ENCODE measurements at regions not wholly inside any gene's neighbourhood (a gene's known extent, or its start where the extent isn't known, plus 50 kb on each side); places are given as distances from the start of the nearest gene placed in this dataset.

GRCh38 chr5:124278636-124279035 is 467.8 kb downstream of the ZNF608 start:
- DNase-seq: no peak
- no peak overlapping the region for H2AFZ ChIP-seq (ENCODE audit: low read depth)
- CTCF ChIA-PET: no interaction called here
- 79% methylated on average over 3 of the region's 3 CpGs for WGBS (ENCODE audit: low lambda C conversion rate)
- TF ChIP-seq IRF3 (IDR thresholded peaks at IDR 0.05; ENCODE audit: low read depth, low read length): no peak
- no peak for TF ChIP-seq TEAD4 (IDR thresholded peaks at IDR 0.05; ENCODE audit: borderline replicate concordance, insufficient read depth)
- no peak for TF ChIP-seq USF2 (IDR thresholded peaks at IDR 0.05; ENCODE audit: borderline replicate concordance, low read depth, low read length)
- no peak for TF ChIP-seq ZBTB33 (IDR thresholded peaks at IDR 0.05; ENCODE audit: borderline replicate concordance, low read depth)
- no peak for TF ChIP-seq NFIC (IDR thresholded peaks at IDR 0.05; ENCODE audit: borderline replicate concordance)
- TF ChIP-seq ELF1 (IDR thresholded peaks at IDR 0.05): no peak
- no peak for TF ChIP-seq SIN3A (IDR thresholded peaks at IDR 0.05; ENCODE audit: borderline replicate concordance, low read depth, low read length)
- TF ChIP-seq EZH2phosphoT487 (IDR thresholded peaks at IDR 0.05; ENCODE audit: borderline replicate concordance, low read depth): no peak
- TF ChIP-seq EP300 (IDR thresholded peaks at IDR 0.05; ENCODE audit: borderline replicate concordance in 1 of 2, low read depth in 1 of 2, low read length in 1 of 2): no peak
- no peak for TF ChIP-seq MAX (IDR thresholded peaks at IDR 0.05; ENCODE audit: low read depth)
- TF ChIP-seq FOSL2 (IDR thresholded peaks at IDR 0.05; ENCODE audit: borderline replicate concordance, low read depth): no peak
- H3K4me1 ChIP-seq (ENCODE audit: control insufficient read depth in 1 of 2, insufficient read depth in 2 of 2, low read depth in 1 of 2, low read length in 1 of 2): peaks cover 0 to 2% of the 10 kb centered on the region in 2 experiments; a peak in 2 of 4 replicates
- no peak overlapping the region for H3K27ac ChIP-seq (ENCODE audit: low read depth in 2 of 2, low read length in 1 of 2)
- no peaks in the 10 kb centered on the region for H3F3A ChIP-seq (replicated peaks; ENCODE audit: insufficient read depth)
- no peaks in the 10 kb centered on the region for H3K36me3 ChIP-seq (replicated peaks in 1 of 2; ENCODE audit: control insufficient read depth in 1 of 2, insufficient read depth in 2 of 2, low read length in 1 of 2)
- no peaks in the 10 kb centered on the region for H3K27me3 ChIP-seq (ENCODE audit: insufficient read depth)
- no peak overlapping the region for H3K9ac ChIP-seq
- H3K4me2 ChIP-seq: no peak overlapping the region
- no peaks in the 10 kb centered on the region for H3K9me2 ChIP-seq
- no peaks in the 10 kb centered on the region for H4K20me1 ChIP-seq (ENCODE audit: insufficient read depth)
- POLR2A ChIA-PET: no interaction called here
- no peaks in the 10 kb centered on the region for H3K9me3 ChIP-seq
- H3K79me2 ChIP-seq (ENCODE audit: insufficient read depth): no peaks in the 10 kb centered on the region
- no peak overlapping the region for H3K4me3 ChIP-seq (ENCODE audit: low read depth in 2 of 2, low read length in 1 of 2)

- Histone ChIP-seq H3K9me3 (no peaks in the 10 kb centered on the region), H3F3A (replicated peaks; ENCODE audit: insufficient read depth) (no peaks in the 10 kb centered on the region), H3K27ac (ENCODE audit: low read depth in 2 of 2, low read length in 1 of 2) (no peak overlapping the region), H3K27me3 (ENCODE audit: insufficient read depth) (no peaks in the 10 kb centered on the region), H4K20me1 (ENCODE audit: insufficient read depth) (no peaks in the 10 kb centered on the region), H3K36me3 (replicated peaks in 1 of 2; ENCODE audit: control insufficient read depth in 1 of 2, insufficient read depth in 2 of 2, low read length in 1 of 2) (no peaks in the 10 kb centered on the region), H3K9me2 (no peaks in the 10 kb centered on the region), H3K4me2 (no peak overlapping the region), H3K4me3 (ENCODE audit: low read depth in 2 of 2, low read length in 1 of 2) (no peak overlapping the region), H3K4me1 (ENCODE audit: control insufficient read depth in 1 of 2, insufficient read depth in 2 of 2, low read depth in 1 of 2, low read length in 1 of 2) (peaks cover 0 to 2% of the 10 kb centered on the region in 2 experiments; a peak in 2 of 4 replicates), H3K9ac (no peak overlapping the region), H3K79me2 (ENCODE audit: insufficient read depth) (no peaks in the 10 kb centered on the region), H2AFZ (ENCODE audit: low read depth) (no peak overlapping the region)
- CTCF ChIA-PET: no interaction called here
- TF ChIP-seq FOXJ3 (CRISPR knock-in tag; IDR thresholded peaks at IDR 0.05) (no peak), CTCF (IDR thresholded peaks at IDR 0.05) (no peak), FOSL2 (IDR thresholded peaks at IDR 0.05; ENCODE audit: borderline replicate concordance, low read depth) (no peak), RAD21 (IDR thresholded peaks at IDR 0.05; ENCODE audit: low read length) (no peak), SMC3 (IDR thresholded peaks at IDR 0.05; ENCODE audit: low read depth, low read length) (no peak)
- POLR2A ChIA-PET: no interaction called here
- WGBS (ENCODE audit: low lambda C conversion rate): 46% methylated on average over 7 of the region's 7 CpGs
- DNase-seq: no peak
Measured at GRCh38 chr5:124277767-124278545, 468.5 kb downstream of the ZNF608 start.

All from SK-N-SH (cell line).